PC-3 (cell line): ENCODE measurements at regions not wholly inside any gene's neighbourhood (a gene's known extent, or its start where the extent isn't known, plus 50 kb on each side); places are given as distances from the start of the nearest gene placed in this dataset.
"Not testable (repeated sequence)": the region's sequence is repeated elsewhere in the genome, so short reads cannot be mapped to it uniquely, and the experiment has no call there.

Experiments used
- ATAC-seq: fragments of 200-7000 bp; cut with Tn5 transposase; 2 replicates; pipeline ENCODE4 v1.9.1; 2020; ENCODE audit warnings: mild to moderate bottlenecking, moderate library complexity
- BruUV-seq: library from RNA; stranded (reverse); fragments of 400-500 nt; replicated peaks from 2 replicates; lab custom pipeline; 2021; lab: Mats Ljungman, UMichigan
- CTCF ChIA-PET: fragments of 300-600 bp; sonication (Branson Sonifier 250); formaldehyde crosslinking; loops from one replicate; lab custom pipeline; 2022; ENCODE audit warnings: antibody characterized with exemption; lab: Charles Lee
- POLR2A ChIA-PET: fragments of 300-600 bp; sonication (Branson Sonifier 250); formaldehyde crosslinking; loops from one replicate; lab custom pipeline; 2022; ENCODE audit warnings: antibody characterized with exemption; ENCODE audit not compliant: unreplicated experiment; lab: Charles Lee
- DNase-seq: peaks from one replicate; pipeline ENCODE4 v3.0.0-alpha.2; 2015
- H2AFZ ChIP-seq: fragments of 300-600 bp; sonication (generic); 2 replicates; pipeline ENCODE4 v1.6.0; 2016; ENCODE audit warnings: antibody characterized with exemption, low read length
- H3F3A ChIP-seq: fragments of 300-600 bp; sonication (generic); one replicate; pipeline ENCODE4 v1.6.0; 2017; ENCODE audit warnings: antibody characterized with exemption, low read length, control low read depth, mild to moderate bottlenecking; ENCODE audit not compliant: unreplicated experiment
- H3K27ac ChIP-seq: fragments of 300-600 bp; sonication (generic); 2 replicates; pipeline ENCODE4 v1.5.1; 2016; ENCODE audit warnings: mild to moderate bottlenecking, low read length
- H3K27me3 ChIP-seq: fragments of 300-600 bp; sonication (generic); 2 replicates; pipeline ENCODE4 v1.6.1; 2016; ENCODE audit warnings: low read length, mixed read lengths
- H3K36me3 ChIP-seq: fragments of 300-600 bp; sonication (generic); 2 replicates; pipeline ENCODE4 v1.6.1; 2016; ENCODE audit warnings: low read depth, mixed run types, low read length, mixed read lengths
- H3K4me1 ChIP-seq: fragments of 300-600 bp; sonication (generic); 2 replicates; pipeline ENCODE4 v1.5.1; 2016; ENCODE audit warnings: low read length; ENCODE audit not compliant: insufficient read depth
- H3K4me2 ChIP-seq: fragments of 300-600 bp; sonication (generic); 2 replicates; pipeline ENCODE4 v1.6.0; 2016; ENCODE audit warnings: low read length
- H3K4me3 ChIP-seq: fragments of 300-600 bp; sonication (generic); 2 replicates; pipeline ENCODE4 v1.5.1; 2016; ENCODE audit warnings: mild to moderate bottlenecking, low read length, mixed read lengths
- H3K79me2 ChIP-seq: fragments of 300-600 bp; sonication (generic); 2 replicates; pipeline ENCODE4 v1.6.1; 2017; ENCODE audit warnings: low read length, mixed read lengths
- H3K9ac ChIP-seq: fragments of 300-600 bp; sonication (generic); 2 replicates; pipeline ENCODE4 v1.6.0; 2016; ENCODE audit warnings: mild to moderate bottlenecking, low read length
- H3K9me2 ChIP-seq: fragments of 300-600 bp; sonication (generic); replicated peaks from 2 replicates; pipeline ENCODE4 v1.6.1; 2016; ENCODE audit warnings: mixed run types, low read length, mixed read lengths
- H3K9me3 ChIP-seq: fragments of 300-600 bp; sonication (generic); 2 replicates; pipeline ENCODE4 v1.6.1; 2016; ENCODE audit warnings: low read length, mixed read lengths
- H4K20me1 ChIP-seq: fragments of 300-600 bp; sonication (generic); 2 replicates; pipeline ENCODE4 v1.6.1; 2016; ENCODE audit warnings: low read length, mixed read lengths
- CTCF ChIP-seq: fragments of 300-600 bp; sonication (generic); conservative IDR thresholded peaks from 2 replicates; pipeline ENCODE4 v1.5.1; 2017; ENCODE audit warnings: antibody characterized with exemption, low read depth, mild to moderate bottlenecking, low read length
- EZH2 ChIP-seq: fragments of 300-600 bp; sonication (generic); IDR thresholded peaks from one replicate; pipeline ENCODE4 v1.6.1; 2017; ENCODE audit warnings: antibody characterized with exemption, mild to moderate bottlenecking, low read length; ENCODE audit not compliant: unreplicated experiment
- EZH2phosphoT487 ChIP-seq: fragments of 300-600 bp; sonication (generic); IDR thresholded peaks from 2 replicates; pipeline ENCODE4 v1.6.1; 2018; ENCODE audit warnings: mild to moderate bottlenecking, antibody characterized with exemption, low read length, borderline replicate concordance
- intact Hi-C: fragments of 100-400 bp; cut with micrococcal nuclease; formaldehyde crosslinking; loops from 2 replicates; pipeline ENCODE4 v1.9.0; 2023

DNA sequence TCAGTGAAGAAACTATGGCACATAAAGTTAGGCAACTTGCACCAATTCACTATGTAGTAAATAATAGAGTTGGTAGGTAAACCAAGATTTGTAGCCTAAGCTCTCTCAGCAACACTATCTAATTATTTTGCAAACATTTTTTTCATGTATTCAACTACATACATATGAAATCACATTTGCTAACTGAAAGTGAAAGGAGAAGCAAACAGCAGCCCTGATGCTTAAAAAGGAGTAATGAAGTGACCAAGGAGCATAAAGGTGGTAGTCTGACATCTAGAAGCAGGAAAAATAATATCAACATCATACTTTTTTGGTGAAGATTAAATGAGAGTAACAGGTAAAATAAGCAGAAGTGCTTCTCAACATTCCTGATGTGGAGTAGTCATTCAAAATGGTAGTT is 603.7 kb downstream of the GRXCR1 start:
- Histone ChIP-seq H4K20me1 (no peaks in the 10 kb centered on the region), H3F3A (no peaks in the 10 kb centered on the region), H3K4me1 (no peaks in the 10 kb centered on the region), H2AFZ (peak overlapping the region; percentile 27), H3K9me2 (no peaks in the 10 kb centered on the region), H3K36me3 (no peaks in the 10 kb centered on the region), H3K27ac (no peak overlapping the region), H3K9me3 (no peaks in the 10 kb centered on the region), H3K4me3 (no peak overlapping the region), H3K9ac (no peak overlapping the region), H3K4me2 (0 out of 2 replicates have a peak overlapping the region, but pooled peaks have one; percentile 15), H3K79me2 (no peaks in the 10 kb centered on the region), H3K27me3 (no peaks in the 10 kb centered on the region)
- CTCF ChIA-PET, result no interaction called here
- no peak for ATAC-seq
- TF ChIP-seq EZH2phosphoT487, result no peak
- no peak for TF ChIP-seq CTCF
- no peak for TF ChIP-seq EZH2
- BruUV-seq, result no TSS peak
- POLR2A ChIA-PET, result no interaction called here
- no peak for DNase-seq
- intact Hi-C loops, result no loop called here

DNA sequence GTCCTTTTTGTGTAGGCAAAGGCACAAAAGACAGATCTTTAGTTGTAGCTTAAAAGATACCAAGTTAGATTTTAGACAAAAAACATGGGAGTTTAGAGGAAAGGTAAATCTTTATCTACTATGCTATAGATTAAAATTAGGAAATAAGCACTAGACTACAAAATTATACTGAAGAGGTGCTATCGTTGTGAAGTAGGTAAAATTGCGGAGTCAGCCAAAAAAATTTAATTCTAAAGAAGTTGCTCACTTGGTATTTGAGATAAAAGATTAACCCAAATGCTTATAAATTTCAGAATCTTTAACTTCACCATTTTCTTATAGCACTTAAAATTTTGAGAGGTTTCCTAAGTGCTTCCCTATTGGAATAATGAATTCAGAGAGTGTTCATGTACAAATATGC is 604.1 kb downstream of the GRXCR1 start:
- intact Hi-C loops, result no loop called here
- Histone ChIP-seq H2AFZ (peak overlapping the region; percentile 27), H4K20me1 (no peaks in the 10 kb centered on the region)

DNA sequence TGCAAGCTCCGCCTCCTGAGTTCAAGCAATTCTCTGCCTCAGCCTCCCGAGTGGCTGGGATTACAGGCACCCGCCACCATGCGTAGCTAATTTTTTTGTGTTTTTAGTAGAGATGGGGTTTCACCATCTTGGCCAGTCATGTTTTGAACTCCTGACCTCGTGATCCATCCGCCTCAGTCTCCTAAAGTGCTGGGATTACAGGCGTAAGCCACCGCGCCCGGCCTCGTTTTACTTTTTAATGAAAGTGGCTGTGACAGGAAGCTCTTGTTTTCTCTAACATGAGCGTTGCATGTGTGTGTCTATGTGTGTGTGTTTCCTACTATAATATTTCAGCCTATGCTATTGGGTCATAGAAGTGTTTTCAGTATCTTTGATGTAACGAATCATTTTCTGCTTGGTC is 613.3 kb downstream of the GRXCR1 start:
- H3K36me3 ChIP-seq, POLR2A ChIA-PET, H3K9ac ChIP-seq, H3K9me3 ChIP-seq, H3K27me3 ChIP-seq, CTCF ChIA-PET, ATAC-seq, H3K9me2 ChIP-seq, H3K4me3 ChIP-seq, DNase-seq, H2AFZ ChIP-seq, H4K20me1 ChIP-seq, H3F3A ChIP-seq, H3K4me2 ChIP-seq, BruUV-seq, H3K79me2 ChIP-seq, H3K27ac ChIP-seq: not testable (repeated sequence)
- peaks cover 11% of the 10 kb centered on the region for H3K4me1 ChIP-seq
- intact Hi-C loops, result loop anchor here (2.0 kb wide), 1 partner anchor 373 kb away; no protein-coding TSS in a partner anchor

More for the DNA sequence above, 604.1 kb downstream of the GRXCR1 start:
- no peaks in the 10 kb centered on the region for H3K4me1 ChIP-seq
- H3F3A ChIP-seq, result no peaks in the 10 kb centered on the region
- no peak overlapping the region for H3K4me2 ChIP-seq
- no peak overlapping the region for H3K9ac ChIP-seq
- no peaks in the 10 kb centered on the region for H3K79me2 ChIP-seq
- no peak for DNase-seq
- no peak for TF ChIP-seq CTCF
- TF ChIP-seq EZH2phosphoT487, result no peak
- TF ChIP-seq EZH2, result no peak
- H3K36me3 ChIP-seq, result no peaks in the 10 kb centered on the region
- H3K27me3 ChIP-seq, result no peaks in the 10 kb centered on the region
- no peaks in the 10 kb centered on the region for H3K9me3 ChIP-seq
- H3K27ac ChIP-seq, result no peak overlapping the region
- no TSS peak for BruUV-seq
- POLR2A ChIA-PET, result no interaction called here
- ATAC-seq, result no peak
- H3K9me2 ChIP-seq, result no peaks in the 10 kb centered on the region
- no peak overlapping the region for H3K4me3 ChIP-seq
- CTCF ChIA-PET, result no interaction called here
